ENCODE measurements at regions not wholly inside any gene's neighbourhood (a gene's known extent, or its start where the extent isn't known, plus 50 kb on each side); places are given as distances from the start of the nearest gene placed in this dataset.

DNA sequence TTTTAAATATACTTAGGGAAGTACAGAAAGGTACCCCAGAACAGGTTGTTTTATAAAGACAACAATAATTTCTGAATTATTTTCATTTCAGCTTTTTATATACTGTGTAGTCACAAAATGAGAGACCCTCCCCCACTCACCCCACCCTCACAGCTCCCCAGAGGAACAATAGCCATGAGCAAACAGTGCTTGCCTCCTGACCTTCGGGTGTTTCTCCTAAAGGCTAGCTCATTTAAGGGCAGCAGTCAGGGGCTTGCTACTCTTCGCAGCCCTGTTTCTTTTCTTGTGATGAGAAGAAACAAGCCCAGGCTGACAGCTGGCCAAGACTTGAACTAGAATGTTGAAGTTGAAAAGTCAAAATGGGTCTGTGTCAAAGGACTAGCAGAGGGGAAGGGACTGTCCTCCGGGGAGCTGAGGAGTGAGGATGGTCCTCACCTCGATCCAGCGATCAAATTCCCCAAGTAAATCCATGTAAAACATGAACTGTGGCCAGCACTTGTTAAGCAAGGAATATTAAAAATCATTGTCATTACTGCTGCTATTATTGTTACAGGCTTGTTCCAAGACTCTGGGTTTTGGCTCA lies 133.8 kb upstream of the ARHGAP5 start:
- Histone ChIP-seq H3K4me3 (ENCODE audit: low read depth, low read length) (no peak overlapping the region), H3K9me3 (ENCODE audit: control insufficient read depth, insufficient read depth, low read length) (no peaks in the 10 kb centered on the region), H3K27me3 (ENCODE audit: control insufficient read depth, insufficient read depth, low read length) (no peaks in the 10 kb centered on the region), H3K27ac (ENCODE audit: low read depth, low read length) (no peak overlapping the region)
- DNase-seq (ENCODE audit: low read depth, low spot score) = no peak
- ChIA-PET POLR2A (no interaction called here), CTCF (interaction anchor here (0.7 kb wide), 1 partner anchor 16 kb away, joined by 3 read pairs; no protein-coding TSS in a partner anchor)
- TF ChIP-seq, protein P1, sequence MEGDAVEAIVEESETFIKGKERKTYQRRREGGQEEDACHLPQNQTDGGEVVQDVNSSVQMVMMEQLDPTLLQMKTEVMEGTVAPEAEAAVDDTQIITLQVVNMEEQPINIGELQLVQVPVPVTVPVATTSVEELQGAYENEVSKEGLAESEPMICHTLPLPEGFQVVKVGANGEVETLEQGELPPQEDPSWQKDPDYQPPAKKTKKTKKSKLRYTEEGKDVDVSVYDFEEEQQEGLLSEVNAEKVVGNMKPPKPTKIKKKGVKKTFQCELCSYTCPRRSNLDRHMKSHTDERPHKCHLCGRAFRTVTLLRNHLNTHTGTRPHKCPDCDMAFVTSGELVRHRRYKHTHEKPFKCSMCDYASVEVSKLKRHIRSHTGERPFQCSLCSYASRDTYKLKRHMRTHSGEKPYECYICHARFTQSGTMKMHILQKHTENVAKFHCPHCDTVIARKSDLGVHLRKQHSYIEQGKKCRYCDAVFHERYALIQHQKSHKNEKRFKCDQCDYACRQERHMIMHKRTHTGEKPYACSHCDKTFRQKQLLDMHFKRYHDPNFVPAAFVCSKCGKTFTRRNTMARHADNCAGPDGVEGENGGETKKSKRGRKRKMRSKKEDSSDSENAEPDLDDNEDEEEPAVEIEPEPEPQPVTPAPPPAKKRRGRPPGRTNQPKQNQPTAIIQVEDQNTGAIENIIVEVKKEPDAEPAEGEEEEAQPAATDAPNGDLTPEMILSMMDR (IDR thresholded peaks at IDR 0.05; ENCODE audit: low read depth, low read length) = no peak

DNA sequence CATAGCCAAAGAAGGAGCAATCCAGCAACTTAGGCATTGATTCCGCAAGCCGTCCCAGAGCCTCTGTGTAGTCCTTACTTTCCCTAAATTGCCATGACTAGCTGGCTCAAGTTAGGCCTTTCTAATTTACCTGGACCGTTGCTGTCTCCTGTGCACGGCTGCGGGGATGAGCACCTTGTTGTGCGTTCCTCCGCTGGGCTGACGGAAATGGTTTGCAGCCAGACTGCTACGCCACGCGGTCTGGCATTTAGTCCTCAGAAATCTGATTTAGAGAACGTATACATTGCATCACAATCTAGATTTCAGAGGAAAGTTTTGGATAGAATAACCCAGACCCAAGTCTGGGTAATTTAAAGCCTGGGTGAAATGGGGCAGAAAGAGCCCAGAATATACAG lies 133.2 kb upstream of the ARHGAP5 start:
- TF ChIP-seq, protein P1 (IDR thresholded peaks at IDR 0.05; ENCODE audit: low read depth, low read length) = no peak
- Histone ChIP-seq H3K27me3 (ENCODE audit: control insufficient read depth, insufficient read depth, low read length) (no peaks in the 10 kb centered on the region), H3K9me3 (ENCODE audit: control insufficient read depth, insufficient read depth, low read length) (no peaks in the 10 kb centered on the region), H3K4me3 (ENCODE audit: low read depth, low read length) (no peak overlapping the region), H3K27ac (ENCODE audit: low read depth, low read length) (no peak overlapping the region)
- no peak for DNase-seq (ENCODE audit: low read depth, low spot score)
- CTCF ChIA-PET = no interaction called here
- POLR2A ChIA-PET = no interaction called here

DNA sequence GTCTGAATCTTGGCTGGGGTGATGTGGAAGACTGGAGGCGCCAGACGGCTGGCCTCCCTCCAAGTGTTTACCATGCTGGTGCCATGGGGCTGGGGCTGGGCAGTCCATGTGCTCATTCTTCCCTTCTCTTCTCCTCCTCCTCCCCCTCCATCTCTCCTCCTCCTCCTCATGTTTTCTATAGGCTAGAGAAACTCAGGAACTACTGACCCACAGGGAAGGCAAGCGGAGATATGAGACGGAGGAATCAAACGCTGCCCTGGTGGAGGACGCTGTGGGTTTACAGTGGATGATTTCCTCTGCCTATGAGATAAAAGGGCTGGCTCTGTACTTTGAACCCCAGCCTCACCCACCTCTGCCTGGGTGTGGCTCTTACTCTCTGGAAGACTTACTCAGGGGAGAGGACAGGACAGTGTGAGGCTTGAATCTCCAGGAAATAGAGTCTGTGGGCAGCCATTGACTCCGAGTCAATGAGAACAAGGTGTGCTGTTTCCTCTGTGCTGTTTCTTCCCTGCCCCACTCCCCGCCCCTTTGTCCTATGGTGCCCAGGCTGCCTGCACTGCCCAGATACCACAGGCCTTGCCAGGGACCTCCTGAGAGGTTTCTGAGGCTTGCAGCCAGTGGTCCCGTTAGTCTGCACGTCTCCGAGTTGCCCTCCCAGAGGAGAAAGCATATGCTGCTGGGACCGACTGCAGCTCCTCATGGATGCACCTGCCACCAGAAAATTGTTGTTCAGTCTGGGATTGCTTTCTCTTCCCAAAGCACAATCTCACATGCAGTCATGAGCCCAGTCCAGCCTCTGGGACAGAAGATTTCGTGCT lies 132.6 kb upstream of the ARHGAP5 start:
- Histone ChIP-seq H3K27ac (ENCODE audit: low read depth, low read length) (no peak overlapping the region), H3K4me3 (ENCODE audit: low read depth, low read length) (no peak overlapping the region), H3K9me3 (ENCODE audit: control insufficient read depth, insufficient read depth, low read length) (no peaks in the 10 kb centered on the region), H3K27me3 (ENCODE audit: control insufficient read depth, insufficient read depth, low read length) (no peaks in the 10 kb centered on the region)
- TF ChIP-seq, protein P1 (IDR thresholded peaks at IDR 0.05; ENCODE audit: low read depth, low read length) = no peak
- ChIA-PET POLR2A (no interaction called here), CTCF (no interaction called here)
- no peak for DNase-seq (ENCODE audit: low read depth, low spot score)

DNA sequence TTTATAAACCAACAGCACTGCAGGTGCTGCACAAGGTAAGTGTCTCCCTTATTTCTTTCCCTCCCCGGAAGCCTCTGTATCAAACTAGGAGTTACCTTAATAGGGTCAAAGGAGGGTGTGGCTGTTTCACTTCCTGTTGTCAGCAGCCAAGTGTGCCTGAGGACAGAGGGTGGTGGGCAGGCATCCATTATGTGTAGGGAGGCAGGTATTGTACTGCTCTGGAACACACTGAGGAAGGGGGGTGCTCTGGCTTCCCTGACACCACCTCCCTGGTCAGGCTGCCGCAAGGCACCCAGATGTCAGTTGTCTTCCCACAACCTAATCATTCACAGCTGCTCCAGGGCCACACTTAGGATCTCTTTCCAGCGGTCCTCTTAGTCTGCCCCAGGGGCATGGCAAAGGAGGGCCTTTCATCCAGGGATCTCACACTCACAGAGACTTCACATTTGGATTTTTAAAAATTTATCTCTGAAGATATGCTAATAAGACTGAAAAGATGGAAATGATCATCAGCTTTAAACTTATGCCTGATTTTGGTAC lies 132.0 kb upstream of the ARHGAP5 start:
- POLR2A ChIA-PET = no interaction called here
- Histone ChIP-seq H3K27ac (ENCODE audit: low read depth, low read length) (no peak overlapping the region), H3K27me3 (ENCODE audit: control insufficient read depth, insufficient read depth, low read length) (no peaks in the 10 kb centered on the region), H3K9me3 (ENCODE audit: control insufficient read depth, insufficient read depth, low read length) (no peaks in the 10 kb centered on the region), H3K4me3 (ENCODE audit: low read depth, low read length) (no peak overlapping the region)
- TF ChIP-seq, protein P1 (IDR thresholded peaks at IDR 0.05; ENCODE audit: low read depth, low read length) = no peak
- CTCF ChIA-PET = interaction anchor here (1.1 kb wide), 1 partner anchor 128 kb away, joined by 3 read pairs; no protein-coding TSS in a partner anchor
- no peak for DNase-seq (ENCODE audit: low read depth, low spot score)

DNA sequence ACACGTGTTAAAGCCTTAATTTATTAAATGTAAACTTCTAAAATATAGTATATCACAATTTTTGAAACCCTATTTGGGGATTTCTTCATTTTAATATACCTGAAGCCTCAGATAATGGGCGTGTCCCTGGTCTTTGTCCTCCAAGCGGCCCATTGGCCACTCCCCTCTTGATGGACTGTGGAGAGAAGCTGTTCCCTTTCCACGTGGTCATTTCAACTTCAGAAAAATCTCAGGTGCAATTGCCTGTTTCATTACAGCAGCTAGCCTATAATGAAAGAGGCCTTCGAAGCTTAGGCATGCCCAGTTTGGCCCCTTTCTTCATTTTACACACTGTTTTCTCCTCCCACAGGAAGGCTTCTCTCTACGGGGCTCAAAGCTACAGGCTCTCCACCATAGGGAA lies 131.4 kb upstream of the ARHGAP5 start:
- H3K27me3 ChIP-seq (ENCODE audit: control insufficient read depth, insufficient read depth, low read length) = no peaks in the 10 kb centered on the region

More for the DNA sequence above, 131.4 kb upstream of the ARHGAP5 start:
- TF ChIP-seq, protein P1 (IDR thresholded peaks at IDR 0.05; ENCODE audit: low read depth, low read length) = no peak
- H3K4me3 ChIP-seq (ENCODE audit: low read depth, low read length) = no peak overlapping the region
- ChIA-PET CTCF (interaction anchor here (1.1 kb wide), 1 partner anchor 127 kb away, joined by 3 read pairs; no protein-coding TSS in a partner anchor), POLR2A (no interaction called here)
- no peaks in the 10 kb centered on the region for H3K9me3 ChIP-seq (ENCODE audit: control insufficient read depth, insufficient read depth, low read length)
- DNase-seq (ENCODE audit: low read depth, low spot score) = no peak
- no peak overlapping the region for H3K27ac ChIP-seq (ENCODE audit: low read depth, low read length)

Measured in AG04450 (cell line).